H1 (cell line): ENCODE measurements at regions not wholly inside any gene's neighbourhood (a gene's known extent, or its start where the extent isn't known, plus 50 kb on each side); places are given as distances from the start of the nearest gene placed in this dataset.

Experiments used
- CTCF ChIA-PET: fragments of 300-600 bp; sonication (Branson Sonifier 250); formaldehyde crosslinking; loops from one replicate; lab custom pipeline; 2021; ENCODE audit not compliant: partially characterized antibody; lab: Charles Lee
- POLR2A ChIA-PET: fragments of 300-600 bp; sonication (Branson Sonifier 250); formaldehyde crosslinking; loops from one replicate; lab custom pipeline; 2021; ENCODE audit warnings: inconsistent platforms; ENCODE audit not compliant: partially characterized antibody; lab: Charles Lee
- DNase-seq, 2 experiments: peaks; one replicate each; pipeline versions ENCODE4 v3.0.0 to v3.0.0-alpha.2; 2010 to 2022; ENCODE audit warnings: low spot score in 2 of 2, low read depth in 1 of 2, mixed read lengths in 1 of 2
- FAIRE-seq: peaks from 2 replicates; lab custom pipeline; 2011; peaks lifted over from hg19 to GRCh38; lab: Jason Lieb, UNC
- H2AFZ ChIP-seq: 2 replicates; pipeline ENCODE4 v1.8.1; 2012; ENCODE audit warnings: low read length, inconsistent platforms
- H2AK5ac ChIP-seq: 2 replicates; pipeline ENCODE4 v1.6.1; 2013; ENCODE audit warnings: low read depth, low read length
- H2BK120ac ChIP-seq: replicated peaks from 2 replicates; pipeline ENCODE3; 2013; ENCODE audit warnings: low read depth, low read length, inconsistent platforms
- H2BK12ac ChIP-seq: 2 replicates; pipeline ENCODE4 v1.6.1; 2013; ENCODE audit warnings: low read depth, low read length
- H2BK15ac ChIP-seq: 2 replicates; pipeline ENCODE4 v1.6.1; 2013; ENCODE audit warnings: low read length
- H2BK20ac ChIP-seq: 2 replicates; pipeline ENCODE4 v1.6.1; 2013; ENCODE audit warnings: low read length
- H2BK5ac ChIP-seq: 2 replicates; pipeline ENCODE4 v1.6.1; 2013; ENCODE audit warnings: low read depth, low read length
- H3K14ac ChIP-seq: 2 replicates; pipeline ENCODE4 v1.6.1; 2013; ENCODE audit warnings: inconsistent platforms; ENCODE audit not compliant: insufficient read length
- H3K18ac ChIP-seq: 2 replicates; pipeline ENCODE4 v1.6.1; 2013; ENCODE audit warnings: low read length; ENCODE audit errors: extremely low read depth
- H3K23ac ChIP-seq: 2 replicates; pipeline ENCODE4 v1.6.1; 2013; ENCODE audit warnings: inconsistent platforms; ENCODE audit not compliant: insufficient read length
- H3K23me2 ChIP-seq: 2 replicates; pipeline ENCODE4 v1.6.1; 2013; ENCODE audit warnings: low read depth, low read length
- H3K27ac ChIP-seq: 2 replicates; pipeline ENCODE4 v1.6.1; 2011; ENCODE audit warnings: low read depth, low read length, inconsistent platforms
- H3K27me3 ChIP-seq, 4 experiments: replicated peaks in 1 of 4; 1 replicate in 1 of 4; 2 replicates in 3 of 4; pipeline versions ENCODE4 v1.6.1 to v1.8.1; 2011 to 2013; ENCODE audit warnings: low read length in 3 of 4, mild to moderate bottlenecking in 3 of 4, inconsistent platforms in 2 of 4, mixed read lengths in 2 of 4, moderate library complexity in 1 of 4; ENCODE audit not compliant: control insufficient read depth in 3 of 4, insufficient read depth in 3 of 4; ENCODE audit errors: extremely low read depth in 1 of 4
- H3K36me3 ChIP-seq, 4 experiments: 2 replicates each; pipeline versions ENCODE4 v1.6.1 to v1.8.1; 2011 to 2013; ENCODE audit warnings: mild to moderate bottlenecking in 4 of 4, low read length in 3 of 4, moderate library complexity in 2 of 4, control low read depth in 1 of 4, inconsistent platforms in 1 of 4; ENCODE audit not compliant: insufficient read depth in 4 of 4, control insufficient read depth in 2 of 4
- H3K4ac ChIP-seq: replicated peaks from 2 replicates; pipeline ENCODE3; 2013; ENCODE audit warnings: low read length, low read depth, mixed read lengths, inconsistent platforms; ENCODE audit not compliant: insufficient read length
- H3K4me1 ChIP-seq, 4 experiments: replicated peaks in 1 of 4; 1 replicate in 1 of 4; 2 replicates in 3 of 4; pipeline versions ENCODE4 v1.6.1 to v1.8.1; 2011 to 2013; ENCODE audit warnings: low read length in 3 of 4, inconsistent platforms in 2 of 4, mixed read lengths in 1 of 4; ENCODE audit not compliant: insufficient read depth in 4 of 4, control insufficient read depth in 3 of 4
- H3K4me2 ChIP-seq, 2 experiments: 2 replicates each; pipeline versions ENCODE4 v1.6.1 to v1.8.1; 2011 to 2013; ENCODE audit warnings: low read depth in 2 of 2, low read length in 2 of 2, control low read depth in 1 of 2, inconsistent platforms in 1 of 2, mild to moderate bottlenecking in 1 of 2; ENCODE audit not compliant: insufficient read depth in 1 of 2
- H3K4me3 ChIP-seq, 4 experiments: fragments of 200-600, 300-600 bp in 1 of 4; sonication (generic), shearing (Covaris generic), sonication (Bioruptor Twin) in 1 of 4; 2 replicates each; pipeline versions ENCODE4 v1.5.1 to v1.8.1; 2011 to 2016; ENCODE audit warnings: low read length in 4 of 4, low read depth in 3 of 4, control low read depth in 2 of 4, inconsistent platforms in 2 of 4, mild to moderate bottlenecking in 2 of 4, mixed read lengths in 1 of 4, moderate library complexity in 1 of 4; ENCODE audit not compliant: insufficient read depth in 2 of 4; ENCODE audit errors: extremely low read depth in 1 of 4
- H3K56ac ChIP-seq: replicated peaks from 2 replicates; pipeline ENCODE3; 2013; ENCODE audit warnings: low read depth, mild to moderate bottlenecking, mixed read lengths, low read length, inconsistent platforms; ENCODE audit not compliant: insufficient read length
- H3K79me1 ChIP-seq: 2 replicates; pipeline ENCODE4 v1.6.1; 2013; ENCODE audit warnings: low read depth, low read length, control low read depth
- H3K79me2 ChIP-seq, 2 experiments: 2 replicates each; pipeline versions ENCODE4 v1.6.1 to v1.8.1; 2012 to 2013; ENCODE audit warnings: low read length in 2 of 2, mild to moderate bottlenecking in 2 of 2, inconsistent platforms in 1 of 2; ENCODE audit not compliant: insufficient read depth in 2 of 2, control insufficient read depth in 1 of 2
- H3K9ac ChIP-seq, 4 experiments: replicated peaks in 1 of 4; 1 replicate in 1 of 4; 2 replicates in 3 of 4; pipeline versions ENCODE4 v1.6.1 to v1.8.1; 2011 to 2013; ENCODE audit warnings: low read depth in 3 of 4, low read length in 3 of 4, control low read depth in 2 of 4, mild to moderate bottlenecking in 2 of 4, moderate library complexity in 2 of 4, inconsistent platforms in 1 of 4; ENCODE audit errors: extremely low read depth in 1 of 4
- H3K9me3 ChIP-seq, 2 experiments: 2 replicates each; pipeline versions ENCODE4 v1.6.1 to v1.8.1; 2012 to 2013; ENCODE audit warnings: mild to moderate bottlenecking in 2 of 2, moderate library complexity in 2 of 2, control low read depth in 1 of 2, inconsistent platforms in 1 of 2, low read depth in 1 of 2, low read length in 1 of 2, mixed read lengths in 1 of 2; ENCODE audit not compliant: insufficient read depth in 2 of 2
- H4K20me1 ChIP-seq, 2 experiments: replicated peaks in 1 of 2; 2 replicates each; pipeline versions ENCODE3 to v1.8.1; 2011 to 2013; ENCODE audit warnings: inconsistent platforms in 2 of 2, low read length in 2 of 2, mild to moderate bottlenecking in 1 of 2; ENCODE audit not compliant: insufficient read depth in 2 of 2, control insufficient read depth in 1 of 2
- H4K5ac ChIP-seq: 2 replicates; pipeline ENCODE4 v1.6.1; 2013; ENCODE audit warnings: low read length, low read depth, mixed read lengths, inconsistent platforms; ENCODE audit not compliant: insufficient read length
- H4K8ac ChIP-seq: 2 replicates; pipeline ENCODE4 v1.8.0; 2013; ENCODE audit warnings: mild to moderate bottlenecking, moderate library complexity, low read length, inconsistent platforms; ENCODE audit not compliant: insufficient read depth; ENCODE audit errors: extremely low read depth
- H4K91ac ChIP-seq: replicated peaks from 2 replicates; pipeline ENCODE3; 2013; ENCODE audit warnings: low read length, mixed read lengths, inconsistent platforms; ENCODE audit not compliant: insufficient read length
- ASH2L ChIP-seq: fragments of 200-600, 300-600 bp; sonication (generic); IDR thresholded peaks from one replicate; pipeline ENCODE4 v1.7.1; 2017; ENCODE audit warnings: low read length
- BACH1 ChIP-seq: IDR thresholded peaks from 2 replicates; pipeline ENCODE4 v1.6.1; 2012; ENCODE audit warnings: low read length, improper control_type of control experiment
- BRCA1 ChIP-seq: IDR thresholded peaks from 2 replicates; pipeline ENCODE4 v1.6.1; 2012; ENCODE audit warnings: low read depth, low read length, improper control_type of control experiment
- CBX8 ChIP-seq: fragments of 300-800, 300-1000 bp; sonication (generic); IDR thresholded peaks from 2 replicates; pipeline ENCODE4 v1.7.1; 2016; ENCODE audit warnings: low read depth, low read length, borderline replicate concordance
- CEBPB ChIP-seq: IDR thresholded peaks from 2 replicates; pipeline ENCODE4 v1.6.1; 2012; ENCODE audit warnings: low read depth, low read length
- CHD1 ChIP-seq: IDR thresholded peaks from 2 replicates; pipeline ENCODE4 v1.6.1; 2012; ENCODE audit warnings: low read depth, low read length, improper control_type of control experiment
- CHD2 ChIP-seq: IDR thresholded peaks from 2 replicates; pipeline ENCODE4 v1.6.1; 2012; ENCODE audit warnings: low read length, improper control_type of control experiment
- HDAC2 ChIP-seq, 2 experiments: fragments of 300-600 bp in 1 of 2; sonication (generic) in 1 of 2; IDR thresholded peaks; 2 replicates each; pipeline ENCODE4 v1.6.1; 2011 to 2012; ENCODE audit warnings: low read depth in 2 of 2, low read length in 2 of 2, mild to moderate bottlenecking in 2 of 2, moderate library complexity in 2 of 2, borderline replicate concordance in 1 of 2, inconsistent platforms in 1 of 2
- JUND ChIP-seq: IDR thresholded peaks from 2 replicates; pipeline ENCODE4 v1.6.1; 2011; ENCODE audit warnings: mild to moderate bottlenecking, improper control_type of control experiment, low read length
- MAFK ChIP-seq: IDR thresholded peaks from 2 replicates; pipeline ENCODE4 v1.6.1; 2012; ENCODE audit warnings: low read depth, mild to moderate bottlenecking, improper control_type of control experiment, low read length
- MAX ChIP-seq: IDR thresholded peaks from 2 replicates; pipeline ENCODE4 v1.6.1; 2012; ENCODE audit warnings: inconsistent platforms
- POLR2A ChIP-seq, 2 experiments: IDR thresholded peaks; 1 replicate in 1 of 2; 2 replicates in 1 of 2; pipeline ENCODE4 v1.6.1; 2011; ENCODE audit warnings: low read depth in 2 of 2, low read length in 2 of 2, mild to moderate bottlenecking in 2 of 2; ENCODE audit errors: control extremely low read depth in 1 of 2
- SP2 ChIP-seq: IDR thresholded peaks from 2 replicates; pipeline ENCODE4 v1.6.1; 2012; ENCODE audit warnings: mild to moderate bottlenecking, low read length, inconsistent platforms
- ZNF274 ChIP-seq: IDR thresholded peaks from 2 replicates; pipeline ENCODE4 v1.7.0; 2012; ENCODE audit warnings: low read length, borderline replicate concordance; ENCODE audit errors: extremely low read depth
- WGBS, 2 experiments: shearing (Covaris generic) in 1 of 2; methylation state at CpG; one replicate each; pipeline versions ENCODE4 v1.1.6 to v1.1.7; 2013 to 2015; ENCODE audit warnings: low lambda C conversion rate in 2 of 2, mixed read lengths in 2 of 2, inconsistent platforms in 1 of 2, low coverage in 1 of 2, missing lambda C conversion rate in 1 of 2; ENCODE audit not compliant: insufficient replicate concordance in 2 of 2, insufficient coverage in 1 of 2, insufficient read length in 1 of 2; ENCODE audit errors: extremely low coverage in 1 of 2, missing lambda C conversion rate in 1 of 2; 5-methylcytosine and 5-hydroxymethylcytosine counted together
- TF ChIP-seq, protein P1 (sequence below): IDR thresholded peaks from 2 replicates; pipeline ENCODE4 v1.6.1; 2012; ENCODE audit warnings: inconsistent platforms

- no peak overlapping the region for H2BK20ac ChIP-seq
- peak overlapping the region; percentile 78 for H3K4ac ChIP-seq
- H3K79me1 ChIP-seq: no peaks in the 10 kb centered on the region
- H3K36me3 ChIP-seq: no peaks in the 10 kb centered on the region
- no peak for DNase-seq
- H2BK5ac ChIP-seq: no peak overlapping the region
- H3K4me1 ChIP-seq: peaks cover 0 to 3% (median 0%) of the 10 kb centered on the region in 4 experiments; a peak in 1 of 7 replicates
- H3K23me2 ChIP-seq: no peaks in the 10 kb centered on the region
- H2BK120ac ChIP-seq: no peak overlapping the region
- H3K4me3 ChIP-seq: no peak overlapping the region
- H4K8ac ChIP-seq: no peak overlapping the region
- H3K14ac ChIP-seq: no peak overlapping the region
- no peak overlapping the region for H2BK12ac ChIP-seq
- no peak overlapping the region for H3K18ac ChIP-seq
- no peak overlapping the region for H4K91ac ChIP-seq
- H2BK15ac ChIP-seq: no peak overlapping the region
- no peak overlapping the region for H2AFZ ChIP-seq
- no peak overlapping the region for H3K23ac ChIP-seq
- H4K20me1 ChIP-seq: no peaks in the 10 kb centered on the region
- H3K27me3 ChIP-seq: no peaks in the 10 kb centered on the region
- H2AK5ac ChIP-seq: no peak overlapping the region
- H3K79me2 ChIP-seq: no peaks in the 10 kb centered on the region
- no peak for FAIRE-seq
- no peak overlapping the region for H3K56ac ChIP-seq
- H3K9me3 ChIP-seq: no peaks in the 10 kb centered on the region
- H3K9ac ChIP-seq: no peak overlapping the region
- 96% methylated on average over 4 of the region's 4 CpGs; no CpG with 5 or more reads in 1 of the 2 experiments for WGBS, 2 experiments
- POLR2A ChIA-PET: no interaction called here
- CTCF ChIA-PET: interaction anchor here (1.5 kb wide), 1 partner anchor 27 kb away, joined by 5 read pairs; no protein-coding TSS in a partner anchor
- no peak overlapping the region for H3K4me2 ChIP-seq
- H3K27ac ChIP-seq: no peak overlapping the region
- H4K5ac ChIP-seq: no peak overlapping the region
- TF ChIP-seq MAFK: no peak
- TF ChIP-seq CEBPB: no peak
- TF ChIP-seq BRCA1: no peak
- TF ChIP-seq, protein P1, sequence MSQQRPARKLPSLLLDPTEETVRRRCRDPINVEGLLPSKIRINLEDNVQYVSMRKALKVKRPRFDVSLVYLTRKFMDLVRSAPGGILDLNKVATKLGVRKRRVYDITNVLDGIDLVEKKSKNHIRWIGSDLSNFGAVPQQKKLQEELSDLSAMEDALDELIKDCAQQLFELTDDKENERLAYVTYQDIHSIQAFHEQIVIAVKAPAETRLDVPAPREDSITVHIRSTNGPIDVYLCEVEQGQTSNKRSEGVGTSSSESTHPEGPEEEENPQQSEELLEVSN: no peak
- TF ChIP-seq SP2: no peak
- TF ChIP-seq JUND: no peak
- no peak for TF ChIP-seq CHD2
- no peak for TF ChIP-seq CHD1
- no peak for TF ChIP-seq MAX
- TF ChIP-seq CBX8: no peak
- TF ChIP-seq ZNF274: no peak
- no peak for TF ChIP-seq HDAC2 (IDR thresholded peaks at IDR 0.05; ENCODE audit: borderline replicate concordance in 1 of 2, low read depth in 2 of 2, low read length in 2 of 2)
- TF ChIP-seq POLR2A (IDR thresholded peaks at IDR 0.05; ENCODE audit: control extremely low read depth in 1 of 2, low read depth in 2 of 2, low read length in 2 of 2): no peak
- TF ChIP-seq ASH2L: no peak
- no peak for TF ChIP-seq BACH1
Measured at GRCh38 chr7:116097365-116098009, 66.9 kb upstream of the TFEC start.
